Activated naive CD8-positive, alpha-beta T cell treated with anti-CD3 and anti-CD28 coated beads, Interleukin-2, amount 10 ng/mL, durations not matched to agents 7 days and 5 days (primary cell): ENCODE measurements at regions not wholly inside any gene's neighbourhood (a gene's known extent, or its start where the extent isn't known, plus 50 kb on each side); places are given as distances from the start of the nearest gene placed in this dataset.

Source experiments
- ATAC-seq: fragments of 150-1000 bp; cut with Tn5 transposase; one replicate; pipeline ENCODE4 v1.10.0; 2021; ENCODE audit warnings: low read depth, moderate library complexity
- POLR2A ChIA-PET: fragments of 350-600 bp; sonication (Branson Sonifier 250); formaldehyde crosslinking; loops from one replicate; lab custom pipeline; 2021; ENCODE audit warnings: antibody characterized with exemption; lab: Charles Lee
- DNase-seq: peaks from one replicate; pipeline ENCODE4 v3.0.0; 2021
- H3K27ac Mint-ChIP-seq: one replicate; pipeline ENCODE4 v1.8.0; 2022; ENCODE audit warnings: mild to moderate bottlenecking, mixed read lengths
- H3K27me3 Mint-ChIP-seq: one replicate; pipeline ENCODE4 v1.8.0; 2022; ENCODE audit warnings: mild to moderate bottlenecking, moderate library complexity, mixed read lengths
- H3K36me3 Mint-ChIP-seq: one replicate; pipeline ENCODE4 v1.8.0; 2021; ENCODE audit warnings: mild to moderate bottlenecking, mixed read lengths
- H3K4me1 Mint-ChIP-seq: one replicate; pipeline ENCODE4 v1.8.0; 2021; ENCODE audit warnings: mixed read lengths
- H3K4me3 Mint-ChIP-seq: one replicate; pipeline ENCODE4 v1.8.0; 2022; ENCODE audit warnings: mild to moderate bottlenecking, moderate library complexity, mixed read lengths
- H3K9me3 Mint-ChIP-seq: one replicate; pipeline ENCODE4 v1.8.0; 2021; ENCODE audit warnings: mixed read lengths

GRCh38 chr13:106701771-106702341 lies 133.9 kb upstream of the ARGLU1 start:
- Mint-ChIP-seq H3K9me3 (no peaks in the 10 kb centered on the region), H3K4me1 (no peaks in the 10 kb centered on the region), H3K4me3 (no peak overlapping the region), H3K36me3 (no peaks in the 10 kb centered on the region), H3K27ac (no peak overlapping the region), H3K27me3 (no peaks in the 10 kb centered on the region)
- DNase-seq, result no peak
- POLR2A ChIA-PET, result no interaction called here
- ATAC-seq, result no peak

- DNase-seq, result no peak
- Mint-ChIP-seq H3K27me3 (no peaks in the 10 kb centered on the region), H3K4me3 (no peak overlapping the region), H3K27ac (no peak overlapping the region), H3K36me3 (no peaks in the 10 kb centered on the region), H3K4me1 (peaks cover 3% of the 10 kb centered on the region), H3K9me3 (no peaks in the 10 kb centered on the region)
- no peak for ATAC-seq
- POLR2A ChIA-PET, result no interaction called here
Measured at GRCh38 chr13:106700439-106700838, 132.5 kb upstream of the ARGLU1 start.

GRCh38 chr13:106700007-106700406 lies 132.1 kb upstream of the ARGLU1 start:
- H3K9me3 Mint-ChIP-seq, result no peaks in the 10 kb centered on the region
- H3K27me3 Mint-ChIP-seq, result no peaks in the 10 kb centered on the region
- no peak overlapping the region for H3K27ac Mint-ChIP-seq
- POLR2A ChIA-PET, result no interaction called here
- DNase-seq (no peak), ATAC-seq (no peak)
- peaks cover 3% of the 10 kb centered on the region for H3K4me1 Mint-ChIP-seq
- H3K36me3 Mint-ChIP-seq, result no peaks in the 10 kb centered on the region
- no peak overlapping the region for H3K4me3 Mint-ChIP-seq

- Mint-ChIP-seq H3K36me3 (no peaks in the 10 kb centered on the region), H3K27me3 (no peaks in the 10 kb centered on the region), H3K9me3 (no peaks in the 10 kb centered on the region), H3K4me3 (no peak overlapping the region), H3K4me1 (peaks cover 3% of the 10 kb centered on the region), H3K27ac (no peak overlapping the region)
- POLR2A ChIA-PET, result no interaction called here
- ATAC-seq (no peak), DNase-seq (no peak)
Measured at GRCh38 chr13:106699311-106699710, 131.4 kb upstream of the ARGLU1 start.

- no peak for ATAC-seq
- H3K36me3 Mint-ChIP-seq, result no peaks in the 10 kb centered on the region
- H3K4me1 Mint-ChIP-seq, result peaks cover 3% of the 10 kb centered on the region
- H3K27ac Mint-ChIP-seq, result no peak overlapping the region
- DNase-seq, result no peak
- POLR2A ChIA-PET, result no interaction called here
- H3K27me3 Mint-ChIP-seq, result no peaks in the 10 kb centered on the region
- H3K9me3 Mint-ChIP-seq, result no peaks in the 10 kb centered on the region
- no peak overlapping the region for H3K4me3 Mint-ChIP-seq
Measured at GRCh38 chr13:106696719-106697118, 128.8 kb upstream of the ARGLU1 start.

GRCh38 chr13:106696140-106696539 lies 128.2 kb upstream of the ARGLU1 start:
- Mint-ChIP-seq H3K27me3 (peaks cover 3% of the 10 kb centered on the region), H3K27ac (no peak overlapping the region), H3K9me3 (no peaks in the 10 kb centered on the region), H3K4me3 (no peak overlapping the region), H3K36me3 (no peaks in the 10 kb centered on the region), H3K4me1 (peaks cover 3% of the 10 kb centered on the region)
- ATAC-seq (no peak), DNase-seq (no peak)
- POLR2A ChIA-PET, result no interaction called here

GRCh38 chr13:106695139-106695538 lies 127.2 kb upstream of the ARGLU1 start:
- Mint-ChIP-seq H3K9me3 (no peaks in the 10 kb centered on the region), H3K27ac (no peak overlapping the region), H3K27me3 (peaks cover 3% of the 10 kb centered on the region), H3K4me3 (no peak overlapping the region), H3K4me1 (peaks cover 3% of the 10 kb centered on the region), H3K36me3 (no peaks in the 10 kb centered on the region)
- POLR2A ChIA-PET, result no interaction called here
- DNase-seq, result no peak
- ATAC-seq, result no peak

- Mint-ChIP-seq H3K4me1 (peaks cover 3% of the 10 kb centered on the region), H3K9me3 (no peaks in the 10 kb centered on the region)
- POLR2A ChIA-PET, result no interaction called here
Measured at GRCh38 chr13:106691861-106692260, 123.9 kb upstream of the ARGLU1 start.

GRCh38 chr13:106691341-106691740 lies 123.4 kb upstream of the ARGLU1 start:
- H3K36me3 Mint-ChIP-seq, result no peaks in the 10 kb centered on the region
- no peak overlapping the region for H3K4me3 Mint-ChIP-seq
- peaks cover 3% of the 10 kb centered on the region for H3K4me1 Mint-ChIP-seq
- POLR2A ChIA-PET, result no interaction called here
- H3K9me3 Mint-ChIP-seq, result no peaks in the 10 kb centered on the region
- H3K27me3 Mint-ChIP-seq, result peaks cover 3% of the 10 kb centered on the region
- ATAC-seq (no peak), DNase-seq (no peak)
- no peak overlapping the region for H3K27ac Mint-ChIP-seq

More at GRCh38 chr13:106691861-106692260, 123.9 kb upstream of the ARGLU1 start:
- H3K27ac Mint-ChIP-seq, result no peak overlapping the region
- ATAC-seq, result no peak
- no peaks in the 10 kb centered on the region for H3K36me3 Mint-ChIP-seq
- peaks cover 3% of the 10 kb centered on the region for H3K27me3 Mint-ChIP-seq
- no peak overlapping the region for H3K4me3 Mint-ChIP-seq
- no peak for DNase-seq

- H3K4me1 Mint-ChIP-seq, result peaks cover under 1% of the 10 kb centered on the region
- POLR2A ChIA-PET, result no interaction called here
- peaks cover 3% of the 10 kb centered on the region for H3K27me3 Mint-ChIP-seq
- no peaks in the 10 kb centered on the region for H3K9me3 Mint-ChIP-seq
- no peaks in the 10 kb centered on the region for H3K36me3 Mint-ChIP-seq
- H3K27ac Mint-ChIP-seq, result no peak overlapping the region
- ATAC-seq (no peak), DNase-seq (no peak)
- H3K4me3 Mint-ChIP-seq, result no peak overlapping the region
Measured at GRCh38 chr13:106690779-106691178, 122.8 kb upstream of the ARGLU1 start.

- H3K27ac Mint-ChIP-seq, result no peak overlapping the region
- H3K27me3 Mint-ChIP-seq, result peaks cover 3% of the 10 kb centered on the region
- no peaks in the 10 kb centered on the region for H3K4me1 Mint-ChIP-seq
- H3K4me3 Mint-ChIP-seq, result no peak overlapping the region
- POLR2A ChIA-PET, result no interaction called here
- no peaks in the 10 kb centered on the region for H3K36me3 Mint-ChIP-seq
- H3K9me3 Mint-ChIP-seq, result no peaks in the 10 kb centered on the region
- DNase-seq (no peak), ATAC-seq (no peak)
Measured at GRCh38 chr13:106689906-106690305, 122.0 kb upstream of the ARGLU1 start.

GRCh38 chr13:106688940-106689339 lies 121.0 kb upstream of the ARGLU1 start:
- H3K27ac Mint-ChIP-seq, result no peak overlapping the region
- no peak for DNase-seq

GRCh38 chr13:106686163-106686562 lies 118.2 kb upstream of the ARGLU1 start:
- Mint-ChIP-seq H3K4me3 (no peak overlapping the region), H3K36me3 (no peaks in the 10 kb centered on the region), H3K27me3 (peaks cover 1% of the 10 kb centered on the region), H3K9me3 (no peaks in the 10 kb centered on the region), H3K4me1 (no peaks in the 10 kb centered on the region), H3K27ac (no peak overlapping the region)
- POLR2A ChIA-PET, result no interaction called here
- no peak for DNase-seq
- ATAC-seq, result no peak

More at GRCh38 chr13:106688940-106689339, 121.0 kb upstream of the ARGLU1 start:
- Mint-ChIP-seq H3K9me3 (no peaks in the 10 kb centered on the region), H3K4me3 (no peak overlapping the region), H3K27me3 (peaks cover 3% of the 10 kb centered on the region), H3K4me1 (no peaks in the 10 kb centered on the region), H3K36me3 (no peaks in the 10 kb centered on the region)
- POLR2A ChIA-PET, result no interaction called here
- no peak for ATAC-seq

GRCh38 chr13:106685143-106685542 lies 117.2 kb upstream of the ARGLU1 start:
- ATAC-seq (no peak), DNase-seq (no peak)
- Mint-ChIP-seq H3K27ac (no peak overlapping the region), H3K4me3 (no peak overlapping the region), H3K9me3 (no peaks in the 10 kb centered on the region), H3K4me1 (no peaks in the 10 kb centered on the region), H3K27me3 (no peaks in the 10 kb centered on the region), H3K36me3 (no peaks in the 10 kb centered on the region)
- POLR2A ChIA-PET, result no interaction called here

GRCh38 chr13:106683918-106684317 lies 116.0 kb upstream of the ARGLU1 start:
- H3K27me3 Mint-ChIP-seq, result no peaks in the 10 kb centered on the region
- ATAC-seq (no peak), DNase-seq (no peak)
- POLR2A ChIA-PET, result no interaction called here
- no peaks in the 10 kb centered on the region for H3K4me1 Mint-ChIP-seq
- no peak overlapping the region for H3K4me3 Mint-ChIP-seq
- no peaks in the 10 kb centered on the region for H3K9me3 Mint-ChIP-seq
- no peaks in the 10 kb centered on the region for H3K36me3 Mint-ChIP-seq
- no peak overlapping the region for H3K27ac Mint-ChIP-seq
